Adrenal gland (tissue), 9 donors: ENCODE measurements at regions not wholly inside any gene's neighbourhood (a gene's known extent, or its start where the extent isn't known, plus 50 kb on each side); places are given as distances from the start of the nearest gene placed in this dataset.

ENCODE experiments used
- DNase-seq, 7 donors: peaks; one replicate each; pipeline ENCODE4 v3.0.0-alpha.2; 2019 to 2020
- H3K27ac ChIP-seq, 5 donors: fragments of 200-600 bp; sonication (generic) in 4 of 5; 1 replicate in 3 of 5; 2 replicates in 2 of 5; pipeline versions ENCODE4 v1.5.1 to v1.8.0; 2016 to 2020; ENCODE audit warnings: mild to moderate bottlenecking in 1 of 5
- H3K27me3 ChIP-seq: fragments of 200-600 bp; 2 replicates; pipeline ENCODE4 v1.8.0; 2021
- H3K36me3 ChIP-seq, 2 donors: fragments of 200-600 bp; replicated peaks in 1 of 2; 1 replicate in 1 of 2; 2 replicates in 1 of 2; pipeline versions ENCODE4 v1.5.1 to v1.8.0; 2018 to 2022
- H3K4me1 ChIP-seq, 2 donors: fragments of 200-600 bp; replicated peaks in 1 of 2; 1 replicate in 1 of 2; 2 replicates in 1 of 2; pipeline versions ENCODE4 v1.5.1 to v1.8.0; 2018 to 2021
- H3K4me3 ChIP-seq, 4 donors: fragments of 200-600 bp; sonication (generic) in 3 of 4; one replicate each; pipeline ENCODE4 v1.5.1; 2016 to 2018
- H3K9me3 ChIP-seq, 3 donors: fragments of 200-600 bp; sonication (generic) in 1 of 3; replicated peaks in 1 of 3; 1 replicate in 2 of 3; 2 replicates in 1 of 3; pipeline versions ENCODE4 v1.5.1 to v1.8.0; 2016 to 2021
- CTCF ChIP-seq, 6 experiments: fragments of 450-650 bp in 4 of 6; fragments of 200-600 bp in 2 of 6; sonication (generic) in 1 of 6; IDR thresholded peaks; 1 replicate in 5 of 6; 2 replicates in 1 of 6; pipeline versions ENCODE4 v1.5.1 to v1.8.0; 2016 to 2021; ENCODE audit warnings: antibody characterized with exemption in 6 of 6, mild to moderate bottlenecking in 2 of 6, moderate library complexity in 1 of 6
- POLR2A ChIP-seq, 2 donors: fragments of 450-650 bp; IDR thresholded peaks; one replicate each; pipeline ENCODE4 v1.6.1; 2017; ENCODE audit warnings: antibody characterized with exemption in 2 of 2, mild to moderate bottlenecking in 2 of 2, moderate library complexity in 1 of 2
- WGBS, 4 donors: extraction: QIAGEN DNeasy Blood & Tissue Kit in 2 of 4; methylation state at CpG; one replicate each; pipeline versions ENCODE4 v1.1.5 to v1.1.7; 2013 to 2017; 5-methylcytosine and 5-hydroxymethylcytosine counted together
- intact Hi-C, 2 donors: fragments of 100-400 bp; cut with DNase I; formaldehyde crosslinking; loops; one replicate each; pipeline versions ENCODE4 v1.14.1 to v1.15.0; 2022 to 2023
- donor health status: healthy with polysubstance abuse.
- donor health status: Bipolar disorder and iron deficiency.
- donor health status: DM: yes; HTN: yes; CAD: no.
- donor health status: DM: no; HTN: no; CAD: no.
- donor health status: DM: no; HTN: no; CAD: no.

- Histone ChIP-seq H3K27me3 (no peaks in the 10 kb centered on the region), H3K36me3 (no peaks in the 10 kb centered on the region), H3K9me3 (no peaks in the 10 kb centered on the region), H3K4me3 (no peak overlapping the region), H3K27ac (no peak overlapping the region), H3K4me1 (no peaks in the 10 kb centered on the region)
- 84 to 93% (median 87%) methylated on average over 5 of the region's 5 CpGs for WGBS, 4 donors
- intact Hi-C loops = no loop called here
- DNase-seq = no peak
- TF ChIP-seq POLR2A (IDR thresholded peaks at IDR 0.05) (no peak), CTCF (IDR thresholded peaks at IDR 0.05) (no peak)
Observed at GRCh38 chr9:13580760-13581159, 301.3 kb upstream of the MPDZ start.

GRCh38 chr9:13580131-13580530 lies 300.6 kb upstream of the MPDZ start:
- no peak for DNase-seq
- Histone ChIP-seq H3K36me3 (no peaks in the 10 kb centered on the region), H3K27ac (no peak overlapping the region), H3K27me3 (no peaks in the 10 kb centered on the region), H3K4me1 (no peaks in the 10 kb centered on the region), H3K9me3 (no peaks in the 10 kb centered on the region), H3K4me3 (no peak overlapping the region)
- TF ChIP-seq CTCF (IDR thresholded peaks at IDR 0.05) (no peak), POLR2A (IDR thresholded peaks at IDR 0.05) (no peak)
- 58 to 73% (median 67%) methylated on average over 3 of the region's 3 CpGs for WGBS, 4 donors
- intact Hi-C loops = no loop called here

- Histone ChIP-seq H3K27me3 (no peaks in the 10 kb centered on the region), H3K36me3 (no peaks in the 10 kb centered on the region), H3K9me3 (no peaks in the 10 kb centered on the region), H3K4me1 (no peaks in the 10 kb centered on the region), H3K4me3 (no peak overlapping the region), H3K27ac (no peak overlapping the region)
- intact Hi-C loops = no loop called here
- no peak for DNase-seq
- no peak for TF ChIP-seq CTCF (IDR thresholded peaks at IDR 0.05)
- no peak for TF ChIP-seq POLR2A (IDR thresholded peaks at IDR 0.05)
Observed at GRCh38 chr9:13576101-13576500, 296.6 kb upstream of the MPDZ start.

- Histone ChIP-seq H3K27ac (no peak overlapping the region), H3K4me1 (no peaks in the 10 kb centered on the region), H3K9me3 (no peaks in the 10 kb centered on the region), H3K36me3 (no peaks in the 10 kb centered on the region), H3K4me3 (no peak overlapping the region), H3K27me3 (no peaks in the 10 kb centered on the region)
- TF ChIP-seq POLR2A (IDR thresholded peaks at IDR 0.05) (no peak), CTCF (IDR thresholded peaks at IDR 0.05) (no peak)
- peak in 4 of 7 donors; percentile 16 to 64 (median 30) for DNase-seq
- WGBS, 4 donors = 69 to 85% (median 79%) methylated on average over 1 of the region's 1 CpG
- intact Hi-C loops = no loop called here
Observed at GRCh38 chr9:13575558-13575957, 296.1 kb upstream of the MPDZ start.
